Pancreas (tissue), 10 donors: ENCODE measurements at regions not wholly inside any gene's neighbourhood (a gene's known extent, or its start where the extent isn't known, plus 50 kb on each side); places are given as distances from the start of the nearest gene placed in this dataset.
"Not testable (repeated sequence)": the region's sequence is repeated elsewhere in the genome, so short reads cannot be mapped to it uniquely, and the experiment has no call there.

ENCODE experiments used
- ATAC-seq, 4 donors: fragments of 200-7000 bp; cut with Tn5 transposase; one replicate each; pipeline versions ENCODE4 v1.8.0 to v1.9.1; 2020; ENCODE audit warnings: mild to moderate bottlenecking in 4 of 4, moderate library complexity in 4 of 4
- DNase-seq, 6 donors: peaks; one replicate each; pipeline ENCODE4 v3.0.0-alpha.2; 2020
- FAIRE-seq: peaks from 2 replicates; lab custom pipeline; 2012; peaks lifted over from hg19 to GRCh38; lab: Jason Lieb, UNC
- H3K27ac ChIP-seq, 4 donors: fragments of 200-600 bp; sonication (generic); 1 replicate in 3 of 4; 2 replicates in 1 of 4; pipeline versions ENCODE4 v1.5.0 to v1.8.0; 2020
- H3K27me3 ChIP-seq, 4 donors: fragments of 200-600 bp; one replicate each; pipeline ENCODE4 v1.8.0; 2021
- H3K36me3 ChIP-seq, 3 donors: fragments of 200-600 bp; sonication (generic) in 1 of 3; one replicate each; pipeline versions ENCODE4 v1.5.0 to v1.8.0; 2020 to 2021
- H3K4me1 ChIP-seq, 3 donors: fragments of 200-600 bp; one replicate each; pipeline ENCODE4 v1.8.0; 2021
- H3K4me3 ChIP-seq, 4 donors: fragments of 200-600 bp; sonication (generic) in 2 of 4; one replicate each; pipeline versions ENCODE4 v1.5.0 to v1.8.0; 2020 to 2021
- H3K9me3 ChIP-seq, 4 donors: fragments of 200-600 bp; one replicate each; pipeline ENCODE4 v1.8.0; 2021
- CTCF ChIP-seq, 4 donors: fragments of 200-600 bp; sonication (generic) in 3 of 4; IDR thresholded peaks; one replicate each; pipeline versions ENCODE4 v1.5.0 to v1.8.0; 2021; ENCODE audit warnings: antibody characterized with exemption in 4 of 4
- WGBS, 2 donors: extraction: QIAGEN DNeasy Blood & Tissue Kit; methylation state at CpG; one replicate each; pipeline ENCODE4 v1.1.7; 2013; 5-methylcytosine and 5-hydroxymethylcytosine counted together
- intact Hi-C, 3 donors: fragments of 100-400 bp; cut with DNase I; formaldehyde crosslinking; loops; one replicate each; pipeline versions ENCODE4 v1.11.1 to v1.14.2; 2022
- donor health status: healthy with polysubstance abuse.
- donor health status: DM: no; HTN: no; CAD: no; lungs with moderate emphysema.
- donor health status: DM: no; HTN: no; CAD: no.
- donor health status: control.
- donor health status: control.
- donor health status: Bipolar disorder and iron deficiency.
- donor health status: DM: yes; HTN: yes; CAD: no.
- donor health status: DM: no; HTN: no; CAD: no.
- donor health status: DM: no; HTN: no; CAD: no.
- donor health status: DM: yes; HTN: yes; CAD: no.

- TF ChIP-seq CTCF (IDR thresholded peaks at IDR 0.05): no peak
- H3K36me3 ChIP-seq: no peaks in the 10 kb centered on the region
- WGBS, 2 donors: 92 to 94% methylated on average over 21 of the region's 21 CpGs
- H3K27ac ChIP-seq: no peak overlapping the region
- DNase-seq (peak in 3 of 6 donors; percentile 5 to 52 (median 48)), FAIRE-seq (no peak), ATAC-seq (no peak)
- no peaks in the 10 kb centered on the region for H3K27me3 ChIP-seq
- no peaks in the 10 kb centered on the region for H3K9me3 ChIP-seq
- intact Hi-C loops: no loop called here
- no peak overlapping the region for H3K4me3 ChIP-seq
- H3K4me1 ChIP-seq: no peaks in the 10 kb centered on the region
These were observed 167.5 kb downstream of the GOLGA6L4 start for GRCh38 chr15:84402856-84403608.

- intact Hi-C loops, H3K4me1 ChIP-seq, FAIRE-seq, H3K36me3 ChIP-seq, H3K27me3 ChIP-seq, ATAC-seq, H3K4me3 ChIP-seq, DNase-seq, H3K9me3 ChIP-seq, H3K27ac ChIP-seq: not testable (repeated sequence)
- 93% methylated on average over 2 of the region's 4 CpGs; no CpG with 5 or more reads in 1 of the 2 donors for WGBS, 2 donors
These were observed 173.8 kb downstream of the GOLGA6L4 start for GRCh38 chr15:84409357-84409756.

GRCh38 chr15:84421513-84422181 is 179.2 kb upstream of the ZSCAN2 start:
- ATAC-seq, H3K9me3 ChIP-seq, intact Hi-C loops, H3K4me1 ChIP-seq, FAIRE-seq, H3K27me3 ChIP-seq, H3K36me3 ChIP-seq: not testable (repeated sequence)
- WGBS, 2 donors: 0% methylated on average over 8 of the region's 55 CpGs; no CpG with 5 or more reads in 1 of the 2 donors
- Histone ChIP-seq H3K4me3 (peak overlapping the region in 2 of 4 donors; percentile 32), H3K27ac (peak overlapping the region in 1 of 4 donors; percentile 55)
- DNase-seq: peak in 5 of 6 donors; percentile 10 to 32 (median 14)

- H3K27ac ChIP-seq, H3K4me1 ChIP-seq, H3K4me3 ChIP-seq, ATAC-seq, intact Hi-C loops, FAIRE-seq, H3K36me3 ChIP-seq, H3K27me3 ChIP-seq, H3K9me3 ChIP-seq: not testable (repeated sequence)
- 94 to 96% methylated on average over 3 of the region's 7 CpGs for WGBS, 2 donors
- peak in 4 of 6 donors; percentile 7 to 27 (median 12) for DNase-seq
These were observed 175.5 kb upstream of the ZSCAN2 start for GRCh38 chr15:84425327-84425726.

GRCh38 chr15:84473305-84473877 is 127.4 kb upstream of the ZSCAN2 start:
- no CpG with 5 or more reads among the region's 26 CpGs for WGBS, 2 donors
- H3K36me3 ChIP-seq, H3K9me3 ChIP-seq, ATAC-seq, H3K4me3 ChIP-seq, H3K27me3 ChIP-seq, DNase-seq, H3K4me1 ChIP-seq, H3K27ac ChIP-seq, intact Hi-C loops, FAIRE-seq: not testable (repeated sequence)

GRCh38 chr15:84476364-84477033 is 124.3 kb upstream of the ZSCAN2 start:
- FAIRE-seq, H3K4me1 ChIP-seq, DNase-seq, H3K4me3 ChIP-seq, intact Hi-C loops, H3K27me3 ChIP-seq, H3K27ac ChIP-seq, H3K9me3 ChIP-seq, H3K36me3 ChIP-seq: not testable (repeated sequence)
- no CpG with 5 or more reads among the region's 14 CpGs for WGBS, 2 donors
- ATAC-seq: peak in 3 of 4 donors; percentile 20 to 43 (median 25)

- H3K27me3 ChIP-seq, H3K36me3 ChIP-seq, H3K4me3 ChIP-seq, DNase-seq, intact Hi-C loops, H3K27ac ChIP-seq, H3K9me3 ChIP-seq, H3K4me1 ChIP-seq, FAIRE-seq: not testable (repeated sequence)
- ATAC-seq: peak; percentile 86 to 97 (median 96)
- WGBS, 2 donors: no CpG with 5 or more reads among the region's 8 CpGs
These were observed 123.3 kb upstream of the ZSCAN2 start for GRCh38 chr15:84477550-84477949.

- FAIRE-seq, ATAC-seq, DNase-seq, H3K9me3 ChIP-seq, H3K27ac ChIP-seq, H3K27me3 ChIP-seq, H3K4me3 ChIP-seq, intact Hi-C loops, H3K36me3 ChIP-seq, H3K4me1 ChIP-seq: not testable (repeated sequence)
- no CpG with 5 or more reads among the region's 7 CpGs for WGBS, 2 donors
These were observed 120.6 kb upstream of the ZSCAN2 start for GRCh38 chr15:84480174-84480681.

- DNase-seq: peak in 3 of 6 donors; percentile 8 to 38 (median 10)
- ATAC-seq, intact Hi-C loops, H3K36me3 ChIP-seq, H3K9me3 ChIP-seq, H3K27ac ChIP-seq, H3K27me3 ChIP-seq, H3K4me3 ChIP-seq, FAIRE-seq, H3K4me1 ChIP-seq: not testable (repeated sequence)
- 100% methylated on average over 2 of the region's 9 CpGs; no CpG with 5 or more reads in 1 of the 2 donors for WGBS, 2 donors
These were observed 117.0 kb upstream of the ZSCAN2 start for GRCh38 chr15:84483859-84484258.

GRCh38 chr15:84500165-84500889 is 100.5 kb upstream of the ZSCAN2 start:
- H3K9me3 ChIP-seq, H3K27ac ChIP-seq, H3K4me1 ChIP-seq, H3K36me3 ChIP-seq, intact Hi-C loops, H3K27me3 ChIP-seq, FAIRE-seq: not testable (repeated sequence)
- peak in 5 of 6 donors; percentile 14 to 57 (median 47) for DNase-seq
- WGBS, 2 donors: 0% methylated on average over 10 of the region's 60 CpGs; no CpG with 5 or more reads in 1 of the 2 donors
- H3K4me3 ChIP-seq: peak overlapping the region in 1 of 4 donors; percentile 45
- ATAC-seq: peak in 1 of 4 donors; percentile 28
